SU-DHL-6 (cell line): ENCODE measurements at regions not wholly inside any gene's neighbourhood (a gene's known extent, or its start where the extent isn't known, plus 50 kb on each side); places are given as distances from the start of the nearest gene placed in this dataset.

Source experiments
- H2AFZ ChIP-seq: fragments of 200-600 bp; sonication (generic); 2 replicates; pipeline ENCODE4 v1.6.1; 2014; ENCODE audit warnings: low read depth, mild to moderate bottlenecking, moderate library complexity, mixed read lengths, antibody characterized with exemption, low read length; ENCODE audit not compliant: severe bottlenecking
- H3F3A ChIP-seq: fragments of 200-600 bp; shearing (Covaris generic); 2 replicates; pipeline ENCODE4 v1.6.0; 2016; ENCODE audit warnings: antibody characterized with exemption, mild to moderate bottlenecking; ENCODE audit not compliant: insufficient read depth
- H3K27ac ChIP-seq: fragments of 200-600 bp; sonication (generic); 2 replicates; pipeline ENCODE4 v1.5.1; 2016; ENCODE audit warnings: low read depth, mild to moderate bottlenecking, low read length, moderate library complexity, mixed read lengths
- H3K27me3 ChIP-seq: fragments of 200-600 bp; sonication (generic), shearing (Covaris generic); 2 replicates; pipeline ENCODE4 v1.6.0; 2014; ENCODE audit warnings: mild to moderate bottlenecking, low read length
- H3K36me3 ChIP-seq: fragments of 200-600 bp; sonication (generic); 2 replicates; pipeline ENCODE4 v1.6.1; 2014; ENCODE audit warnings: mild to moderate bottlenecking, low read length, mixed read lengths
- H3K4me2 ChIP-seq: fragments of 300-600, 200-600 bp; shearing (Covaris generic), sonication (generic); 2 replicates; pipeline ENCODE4 v1.6.0; 2014; ENCODE audit warnings: low read length, low read depth, mild to moderate bottlenecking; ENCODE audit not compliant: poor library complexity, severe bottlenecking
- H3K4me3 ChIP-seq: fragments of 200-600 bp; sonication (generic); 2 replicates; pipeline ENCODE4 v1.5.1; 2014; ENCODE audit warnings: antibody characterized with exemption, low read length, mild to moderate bottlenecking, mixed read lengths; ENCODE audit not compliant: insufficient read depth, poor library complexity, severe bottlenecking
- H3K79me2 ChIP-seq: fragments of 200-600 bp; sonication (generic); 2 replicates; pipeline ENCODE4 v1.6.1; 2014; ENCODE audit warnings: mild to moderate bottlenecking, low read length, moderate library complexity; ENCODE audit not compliant: insufficient read depth
- H3K9ac ChIP-seq: fragments of 200-600 bp; sonication (generic); 2 replicates; pipeline ENCODE4 v1.7.0; 2014; ENCODE audit warnings: mild to moderate bottlenecking, low read length
- H3K9me2 ChIP-seq: fragments of 200-600 bp; sonication (generic); replicated peaks from 2 replicates; pipeline ENCODE4 v1.6.1; 2014; ENCODE audit warnings: low read length; ENCODE audit not compliant: insufficient read depth
- H3K9me3 ChIP-seq: fragments of 200-600 bp; sonication (generic); 2 replicates; pipeline ENCODE4 v1.6.1; 2014; ENCODE audit warnings: low read length, mixed read lengths; ENCODE audit not compliant: insufficient read depth
- H4K20me1 ChIP-seq: fragments of 200-600 bp; sonication (generic); 2 replicates; pipeline ENCODE4 v1.6.1; 2014; ENCODE audit warnings: low read depth, mild to moderate bottlenecking, antibody characterized with exemption, low read length, moderate library complexity, mixed read lengths
- EZH2phosphoT487 ChIP-seq: fragments of 200-600 bp; sonication (generic), shearing (Covaris generic); conservative IDR thresholded peaks from 2 replicates; pipeline ENCODE4 v1.6.1; 2018; ENCODE audit warnings: mild to moderate bottlenecking, antibody characterized with exemption, low read length, moderate library complexity, mixed read lengths
- TF ChIP-seq, protein P1 (sequence below): fragments of 200-600 bp; sonication (generic); IDR thresholded peaks from one replicate; pipeline ENCODE4 v1.5.1; 2017; ENCODE audit warnings: antibody characterized with exemption, mild to moderate bottlenecking, low read length, moderate library complexity; ENCODE audit not compliant: insufficient read depth, poor library complexity, severe bottlenecking

DNA sequence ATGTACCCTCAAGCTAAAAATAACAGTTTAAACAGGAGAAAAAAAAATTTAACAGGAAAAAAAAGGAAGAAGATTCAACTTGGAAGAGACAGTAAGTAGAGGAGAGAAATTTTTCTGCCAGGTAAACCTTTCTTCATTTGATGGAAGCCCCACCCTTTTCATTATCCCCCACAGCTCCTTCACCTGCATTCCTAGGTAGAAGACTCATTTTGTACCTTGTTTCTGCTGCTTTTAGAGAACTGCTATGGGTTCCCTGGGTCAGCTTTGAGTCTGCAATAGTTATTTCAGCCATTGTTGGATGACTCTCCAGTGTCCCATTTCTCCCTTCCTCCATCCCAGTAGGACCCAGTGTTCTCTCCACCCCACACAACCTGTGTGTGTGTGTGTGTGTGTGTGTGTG is 74.1 kb upstream of the CPEB4 start:
- no peaks in the 10 kb centered on the region for H4K20me1 ChIP-seq
- H3K9ac ChIP-seq = no peak overlapping the region
- H3K27me3 ChIP-seq = no peaks in the 10 kb centered on the region
- H3F3A ChIP-seq = peaks cover 13% of the 10 kb centered on the region; the same call in 1 of the 2 replicates
- no peak for TF ChIP-seq EZH2phosphoT487
- TF ChIP-seq, protein P1, sequence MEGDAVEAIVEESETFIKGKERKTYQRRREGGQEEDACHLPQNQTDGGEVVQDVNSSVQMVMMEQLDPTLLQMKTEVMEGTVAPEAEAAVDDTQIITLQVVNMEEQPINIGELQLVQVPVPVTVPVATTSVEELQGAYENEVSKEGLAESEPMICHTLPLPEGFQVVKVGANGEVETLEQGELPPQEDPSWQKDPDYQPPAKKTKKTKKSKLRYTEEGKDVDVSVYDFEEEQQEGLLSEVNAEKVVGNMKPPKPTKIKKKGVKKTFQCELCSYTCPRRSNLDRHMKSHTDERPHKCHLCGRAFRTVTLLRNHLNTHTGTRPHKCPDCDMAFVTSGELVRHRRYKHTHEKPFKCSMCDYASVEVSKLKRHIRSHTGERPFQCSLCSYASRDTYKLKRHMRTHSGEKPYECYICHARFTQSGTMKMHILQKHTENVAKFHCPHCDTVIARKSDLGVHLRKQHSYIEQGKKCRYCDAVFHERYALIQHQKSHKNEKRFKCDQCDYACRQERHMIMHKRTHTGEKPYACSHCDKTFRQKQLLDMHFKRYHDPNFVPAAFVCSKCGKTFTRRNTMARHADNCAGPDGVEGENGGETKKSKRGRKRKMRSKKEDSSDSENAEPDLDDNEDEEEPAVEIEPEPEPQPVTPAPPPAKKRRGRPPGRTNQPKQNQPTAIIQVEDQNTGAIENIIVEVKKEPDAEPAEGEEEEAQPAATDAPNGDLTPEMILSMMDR = no peak
- no peaks in the 10 kb centered on the region for H3K9me2 ChIP-seq
- H2AFZ ChIP-seq = no peak overlapping the region
- H3K79me2 ChIP-seq = no peaks in the 10 kb centered on the region
- peak overlapping the region; percentile 70 for H3K27ac ChIP-seq
- H3K4me3 ChIP-seq = no peak overlapping the region
- H3K9me3 ChIP-seq = peaks cover 3% of the 10 kb centered on the region; the same call in 1 of the 2 replicates
- H3K4me2 ChIP-seq = peak overlapping the region; percentile 47
- no peaks in the 10 kb centered on the region for H3K36me3 ChIP-seq

- no peaks in the 10 kb centered on the region for H3K27me3 ChIP-seq
- TF ChIP-seq, protein P1 = no peak
- no peak for TF ChIP-seq EZH2phosphoT487
- peaks cover 3% of the 10 kb centered on the region; the same call in 1 of the 2 replicates for H3K9me3 ChIP-seq
- H3K9ac ChIP-seq = peak overlapping the region; percentile 32
- H3K4me2 ChIP-seq = peak overlapping the region; percentile 20
- no peaks in the 10 kb centered on the region for H3K9me2 ChIP-seq
- no peaks in the 10 kb centered on the region for H4K20me1 ChIP-seq
- H3K36me3 ChIP-seq = no peaks in the 10 kb centered on the region
- H3K79me2 ChIP-seq = no peaks in the 10 kb centered on the region
- peak overlapping the region; percentile 70 for H3K27ac ChIP-seq
- H3K4me3 ChIP-seq = no peak overlapping the region
- H3F3A ChIP-seq = peaks cover 22% of the 10 kb centered on the region
- H2AFZ ChIP-seq = no peak overlapping the region
Observed at GRCh38 chr5:173815571-173815970, 72.6 kb upstream of the CPEB4 start.

DNA sequence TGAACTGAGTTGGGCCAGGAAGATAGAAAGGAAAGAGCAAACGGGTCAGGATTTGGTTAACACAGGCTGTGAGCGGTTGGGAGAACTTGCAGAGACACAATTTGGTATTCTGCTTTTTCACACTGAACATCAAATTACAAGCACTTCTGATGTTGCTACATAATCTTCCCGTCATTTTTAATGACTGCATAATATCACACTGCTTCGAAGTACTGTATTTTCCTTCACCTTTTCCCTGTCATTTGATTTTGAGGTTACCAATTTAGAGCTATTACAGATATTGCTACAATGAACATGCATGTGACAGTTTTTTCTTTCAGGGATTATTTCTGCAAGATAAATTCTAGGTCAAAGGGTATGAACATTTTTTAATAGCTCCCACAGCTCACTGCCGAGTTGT is 71.4 kb upstream of the CPEB4 start:
- Histone ChIP-seq H2AFZ (no peak overlapping the region), H3F3A (peaks cover 31% of the 10 kb centered on the region), H3K27ac (peak overlapping the region; percentile 70), H3K4me3 (no peak overlapping the region), H3K27me3 (no peaks in the 10 kb centered on the region), H3K9me2 (no peaks in the 10 kb centered on the region), H3K79me2 (no peaks in the 10 kb centered on the region), H4K20me1 (no peaks in the 10 kb centered on the region), H3K9ac (peak overlapping the region; percentile 11; the same call in 1 of the 2 replicates), H3K36me3 (no peaks in the 10 kb centered on the region), H3K4me2 (peak overlapping the region; percentile 8), H3K9me3 (peaks cover 3% of the 10 kb centered on the region; the same call in 1 of the 2 replicates)
- TF ChIP-seq EZH2phosphoT487 = no peak

DNA sequence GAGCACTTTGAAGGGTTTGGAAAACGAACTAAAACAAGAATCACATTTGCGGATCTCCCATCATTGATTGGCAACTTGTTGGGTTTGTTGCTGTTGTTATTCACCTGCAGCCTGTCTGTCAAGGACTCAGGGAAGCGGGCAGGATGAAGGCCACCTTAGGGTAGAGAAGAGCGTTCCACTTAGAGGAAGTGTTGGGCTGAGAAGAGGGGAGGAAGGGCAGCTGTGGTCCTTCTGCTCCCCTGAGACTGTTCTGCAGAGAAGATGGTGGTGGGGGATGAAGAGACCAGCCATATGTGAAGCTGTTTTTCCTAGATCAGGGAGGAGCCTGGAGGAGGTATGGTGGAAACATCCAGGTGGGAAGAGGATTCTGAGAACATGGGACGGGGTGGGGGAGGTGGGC is 70.6 kb upstream of the CPEB4 start:
- Histone ChIP-seq H3K4me3 (no peak overlapping the region), H3K79me2 (no peaks in the 10 kb centered on the region), H3K9me2 (no peaks in the 10 kb centered on the region)

More for the DNA sequence above, 70.6 kb upstream of the CPEB4 start:
- Histone ChIP-seq H4K20me1 (no peaks in the 10 kb centered on the region), H3K27me3 (no peaks in the 10 kb centered on the region), H3F3A (peaks cover 39% of the 10 kb centered on the region), H2AFZ (no peak overlapping the region), H3K36me3 (no peaks in the 10 kb centered on the region), H3K9ac (peak overlapping the region; percentile 11; the same call in 1 of the 2 replicates), H3K27ac (peak overlapping the region; percentile 70), H3K9me3 (peaks cover under 1% of the 10 kb centered on the region; the same call in 1 of the 2 replicates), H3K4me2 (peak overlapping the region; percentile 8)
- TF ChIP-seq, protein P1 = no peak
- TF ChIP-seq EZH2phosphoT487 = no peak
